GM19238 (cell line): ENCODE measurements at regions not wholly inside any gene's neighbourhood (a gene's known extent, or its start where the extent isn't known, plus 50 kb on each side); places are given as distances from the start of the nearest gene placed in this dataset.
A peak's percentile ranks its signal among the peaks of the same experiment; 100 is the strongest.

ENCODE experiments used
- DNase-seq: peaks from one replicate; pipeline ENCODE4 v3.0.0; 2011; ENCODE audit warnings: low spot score; ENCODE audit not compliant: insufficient read length

DNA sequence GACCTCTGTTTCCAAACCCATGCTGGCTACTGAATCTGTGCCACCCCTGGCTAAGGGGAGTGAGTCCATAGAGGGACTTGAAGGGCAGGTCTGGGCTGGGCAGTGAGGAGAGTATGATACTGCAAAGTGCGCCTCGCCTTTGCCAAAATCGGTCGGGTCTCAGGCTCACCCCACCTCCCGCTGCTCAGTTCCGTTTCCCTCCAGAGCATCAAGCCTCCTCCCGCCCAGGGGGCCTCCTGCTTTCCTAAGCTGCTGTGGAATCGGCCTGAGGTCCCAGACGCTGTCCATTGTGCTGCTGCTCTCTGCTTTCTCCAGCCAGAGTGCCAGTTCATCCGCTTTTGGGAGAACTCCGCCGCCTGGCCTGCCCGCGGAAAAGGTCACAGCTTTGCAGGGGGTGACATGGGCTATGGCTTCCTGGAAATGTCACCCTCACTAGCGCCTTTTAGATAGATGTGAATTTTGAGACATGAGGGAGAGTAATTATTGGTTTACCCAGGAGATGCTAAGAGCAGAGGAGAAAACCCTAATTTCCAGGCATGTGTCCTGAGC lies 1418.4 kb downstream of the UQCRFS1 start:
- DNase-seq = peak; percentile 13

DNA sequence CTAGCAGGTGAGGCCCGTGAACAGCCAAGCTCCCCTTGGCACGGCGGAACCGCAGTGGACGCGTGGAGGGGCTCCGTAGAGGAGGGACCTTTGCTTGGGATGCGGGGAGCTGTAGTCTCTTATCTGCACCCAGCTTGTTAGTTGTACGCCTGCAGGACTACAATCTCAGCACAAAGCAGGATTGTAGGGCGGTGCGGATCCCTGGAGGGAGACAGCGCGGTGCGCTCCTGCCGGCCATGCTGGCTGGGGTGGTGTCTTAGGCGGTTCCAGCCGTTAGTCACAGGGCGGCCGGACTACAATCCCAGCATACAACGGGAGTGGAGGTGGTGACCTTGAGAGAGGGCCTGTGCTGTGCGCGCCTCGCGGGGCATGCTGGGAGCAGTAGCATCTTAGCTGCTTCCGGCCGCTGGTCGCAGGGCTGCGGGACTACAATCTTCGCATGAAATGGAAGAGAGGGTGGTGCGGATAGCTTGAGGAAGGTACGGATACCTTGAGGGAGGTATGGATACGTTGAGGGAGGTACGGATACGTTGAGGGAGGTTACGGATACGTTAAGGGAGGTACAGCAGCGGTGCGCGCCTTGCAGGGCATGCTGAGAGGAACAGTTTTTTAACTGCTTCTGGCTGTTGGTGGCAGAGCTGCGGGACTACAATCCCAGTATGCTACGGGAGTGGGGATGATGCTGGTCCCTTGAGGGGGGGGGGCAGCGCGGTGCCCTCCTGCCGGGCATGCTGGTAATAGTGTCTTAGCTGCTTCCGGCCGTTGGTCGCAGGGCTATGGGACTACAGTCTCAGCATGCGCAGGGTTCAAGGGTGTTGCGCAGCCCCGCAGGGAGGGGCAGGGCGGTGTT lies 1419.1 kb downstream of the UQCRFS1 start:
- peak; percentile 85 for DNase-seq

- peak; percentile 55 for DNase-seq
These were observed 1419.8 kb downstream of the UQCRFS1 start for GRCh38 chr19:27793128-27793643.

GRCh38 chr19:27792576-27793127 lies 1420.3 kb downstream of the UQCRFS1 start:
- no peak for DNase-seq

DNA sequence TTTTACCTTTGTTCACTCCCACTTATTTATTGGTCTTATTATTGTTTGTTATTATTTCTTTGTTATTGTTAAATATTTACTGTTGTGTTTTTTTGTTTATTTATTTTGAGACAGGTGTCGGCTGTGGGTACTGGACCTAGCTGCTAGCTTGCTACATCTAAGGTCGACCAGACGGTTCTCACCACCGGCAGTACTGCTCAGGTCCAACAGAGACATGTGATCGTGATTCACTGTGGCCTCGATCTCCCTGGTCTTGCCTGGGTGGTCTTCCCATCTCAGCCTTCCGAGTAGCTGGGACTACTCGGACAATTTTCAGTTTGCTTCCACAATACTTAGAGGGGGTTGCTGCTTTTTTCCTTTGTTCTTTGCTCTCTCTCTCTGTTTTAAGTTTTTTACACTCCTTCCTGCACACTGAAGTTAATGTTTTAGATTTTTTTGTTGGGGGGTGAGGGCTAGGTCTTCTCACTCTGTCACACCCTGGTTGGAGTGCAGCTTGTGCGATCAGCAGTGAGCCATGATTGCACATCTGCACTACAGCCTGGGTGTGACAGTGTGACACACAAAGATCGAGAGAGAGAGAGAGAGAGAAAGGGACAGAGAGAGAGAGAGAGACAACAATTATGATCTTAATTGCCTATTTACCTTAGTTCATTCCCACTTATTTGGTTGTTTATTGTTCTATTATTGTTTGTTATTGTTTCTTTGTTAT lies 1432.4 kb downstream of the UQCRFS1 start:
- DNase-seq = no peak

DNA sequence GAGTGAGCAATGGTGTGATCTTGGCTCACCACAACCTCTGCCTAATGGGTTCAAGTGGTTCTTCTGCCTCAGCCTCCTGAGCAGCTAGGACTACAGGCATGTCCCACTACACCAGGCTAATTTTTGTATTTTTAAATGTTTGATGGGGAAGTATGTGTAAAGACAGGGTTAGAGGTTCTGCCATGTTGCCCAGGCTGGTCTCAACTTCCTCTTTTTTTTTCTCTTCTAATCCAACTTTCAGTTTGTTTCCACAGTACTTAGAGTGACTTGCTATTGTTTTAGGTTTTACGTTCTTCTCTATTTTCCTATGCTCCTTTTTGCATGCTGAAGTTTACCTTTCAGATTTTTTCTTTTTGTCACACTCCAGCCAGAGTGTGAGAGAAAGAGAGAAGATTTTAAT lies 1433.0 kb downstream of the UQCRFS1 start:
- DNase-seq = no peak

- DNase-seq = no peak
These were observed 1435.2 kb downstream of the UQCRFS1 start for GRCh38 chr19:27777726-27778125.

DNA sequence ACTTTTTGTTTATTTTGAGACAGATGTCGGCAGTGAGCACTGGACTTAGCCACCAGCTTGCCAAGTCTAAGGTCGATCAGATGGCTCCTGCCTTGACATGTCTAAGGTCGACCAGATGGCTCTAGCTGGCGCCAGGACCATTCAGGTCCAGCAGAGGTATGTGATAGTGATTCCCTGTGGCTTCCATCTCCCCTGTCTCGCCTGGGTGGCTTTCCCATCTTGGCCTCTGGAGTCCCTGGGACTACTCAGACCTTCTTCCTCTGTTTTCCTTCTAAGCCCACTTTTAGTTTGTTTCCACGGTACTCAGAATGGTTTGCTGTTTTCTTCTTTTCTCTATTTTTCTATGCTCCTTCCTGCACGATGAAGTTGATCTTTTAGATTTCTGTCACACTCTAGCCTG lies 1435.7 kb downstream of the UQCRFS1 start:
- no peak for DNase-seq

DNA sequence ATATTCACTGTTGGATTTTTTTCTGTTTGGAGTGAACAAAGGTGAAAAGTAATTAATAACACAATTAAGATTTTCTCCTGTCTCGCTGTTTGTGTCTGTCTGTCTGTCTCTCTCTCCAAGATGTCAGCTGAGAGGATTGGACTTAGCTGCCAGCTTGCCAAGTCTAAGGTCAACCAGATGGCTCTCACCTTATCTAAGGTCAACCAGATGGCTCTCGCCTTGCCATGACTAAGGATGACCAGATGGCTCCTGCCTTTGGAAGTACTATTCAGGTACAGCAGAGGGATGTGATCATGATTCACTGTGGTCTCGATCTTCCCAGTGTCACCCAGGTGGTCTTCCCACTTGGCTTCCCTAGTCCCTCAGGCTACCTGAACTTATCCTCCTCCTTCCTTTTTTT lies 1436.4 kb downstream of the UQCRFS1 start:
- DNase-seq = no peak

DNA sequence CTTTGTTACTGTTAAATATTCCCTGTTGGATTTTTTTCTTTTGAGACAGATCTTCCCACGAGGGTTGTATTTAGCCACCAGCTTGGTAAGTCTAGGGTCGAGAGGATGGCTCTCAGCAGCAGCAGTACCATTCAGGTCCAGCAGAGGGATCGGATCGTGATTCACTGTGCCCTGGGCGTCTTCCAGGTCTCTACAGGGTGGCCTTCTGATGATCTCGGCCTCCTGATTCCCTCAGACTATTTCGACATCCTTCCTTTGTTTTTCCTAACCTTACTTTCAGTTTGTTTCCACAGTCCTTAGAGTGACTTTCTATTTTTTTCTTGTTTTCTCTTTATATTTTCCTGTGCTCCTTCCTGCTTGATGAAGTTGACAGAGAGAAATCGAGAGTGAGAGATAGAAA lies 1436.9 kb downstream of the UQCRFS1 start:
- no peak for DNase-seq

- DNase-seq = no peak
These were observed 1437.6 kb downstream of the UQCRFS1 start for GRCh38 chr19:27775395-27775794.

DNA sequence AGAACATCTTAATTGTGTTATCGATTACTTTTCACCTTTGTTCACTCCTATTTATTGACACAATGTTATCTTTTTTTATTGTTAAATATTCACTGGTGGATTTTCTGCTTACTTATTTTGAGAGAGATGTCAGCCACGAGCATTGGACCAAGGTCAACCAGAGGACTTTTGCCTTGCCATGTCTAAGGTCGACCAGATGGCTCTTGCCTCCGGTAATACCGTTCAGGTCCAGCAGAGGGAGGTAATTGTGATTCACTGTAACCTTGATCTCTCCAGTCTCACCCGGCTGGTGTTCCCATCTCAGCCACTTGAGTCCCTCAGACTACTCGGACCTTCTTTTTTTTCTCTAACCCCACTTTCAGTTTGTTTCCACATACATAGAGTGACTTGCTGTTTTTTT lies 1438.1 kb downstream of the UQCRFS1 start:
- no peak for DNase-seq

DNA sequence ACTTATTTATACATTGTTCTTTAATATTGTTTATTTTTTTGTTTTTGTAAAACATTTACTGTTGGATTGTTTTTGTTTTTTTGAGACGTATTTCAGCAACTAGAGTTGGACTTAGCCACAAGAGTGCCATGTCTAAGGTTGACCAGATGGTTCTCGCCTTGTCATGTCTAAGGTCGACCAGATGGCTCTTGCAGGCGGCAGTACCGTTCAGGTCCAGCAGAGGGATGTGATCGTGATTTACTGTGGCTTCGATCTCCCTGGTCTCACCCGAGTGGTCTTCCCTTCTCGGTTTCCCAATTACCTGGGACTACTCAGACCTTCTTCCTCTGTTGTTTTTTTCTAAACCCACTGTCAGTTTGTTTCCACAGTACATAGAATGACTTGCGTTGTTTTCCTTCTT lies 1438.6 kb downstream of the UQCRFS1 start:
- DNase-seq = no peak

DNA sequence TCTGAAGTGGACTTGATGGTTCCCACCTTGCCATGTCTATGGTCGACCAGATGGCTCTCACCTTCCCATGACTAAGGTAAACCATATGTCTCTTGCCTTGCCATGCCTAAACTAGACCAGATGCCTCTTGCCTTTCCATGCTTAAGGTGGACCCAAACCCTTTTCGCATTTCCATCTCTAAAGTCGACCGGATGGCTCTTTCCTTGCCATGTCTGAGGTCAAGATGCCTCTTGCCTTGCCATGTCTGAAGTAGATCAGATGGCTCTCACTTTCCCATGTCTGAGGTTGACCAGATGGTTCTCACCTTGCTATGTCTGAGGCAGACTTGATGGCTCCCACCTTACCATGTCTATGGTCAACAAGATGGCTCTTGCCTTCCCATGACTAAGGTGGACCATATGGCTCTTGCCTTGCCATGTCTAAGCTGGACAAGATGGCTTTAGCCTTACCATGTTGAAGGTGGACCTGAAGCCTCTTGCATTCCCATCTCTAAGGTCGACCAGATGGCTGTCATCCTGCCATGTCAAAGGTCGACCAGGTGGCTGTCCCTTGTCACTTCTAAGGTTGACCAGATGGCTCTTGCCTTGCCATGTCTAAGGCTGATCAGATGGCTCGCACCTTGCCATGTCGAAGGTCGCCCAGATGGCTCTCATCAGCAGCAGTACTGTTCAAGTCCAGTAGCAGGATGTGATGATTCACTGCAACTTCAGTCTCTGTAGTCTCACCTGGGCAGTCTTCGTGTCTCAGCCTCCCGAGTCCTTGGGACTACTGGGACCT lies 1439.4 kb downstream of the UQCRFS1 start:
- no peak for DNase-seq

DNA sequence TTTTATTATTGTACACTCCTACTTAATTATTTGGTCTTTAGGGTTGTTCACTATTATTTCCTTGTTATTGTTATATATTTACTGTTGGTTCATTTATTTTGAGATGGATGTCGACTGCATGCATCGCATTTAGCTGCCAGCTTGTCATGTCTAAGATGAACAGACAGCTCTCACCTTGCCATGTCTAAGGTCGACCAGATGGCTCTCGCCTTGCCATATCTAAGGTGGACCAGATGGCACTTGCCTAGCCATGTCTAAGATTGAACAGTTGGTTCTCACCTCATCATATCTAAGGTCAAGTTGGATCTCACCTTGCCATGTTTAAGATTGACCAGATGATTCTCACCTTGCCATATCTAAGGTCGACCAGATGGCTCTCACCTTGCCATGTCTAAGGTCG lies 1440.9 kb downstream of the UQCRFS1 start:
- DNase-seq = no peak

- DNase-seq = no peak
These were observed 1442.9 kb downstream of the UQCRFS1 start for GRCh38 chr19:27770095-27770494.

GRCh38 chr19:27767234-27767633 lies 1445.7 kb downstream of the UQCRFS1 start:
- no peak for DNase-seq

DNA sequence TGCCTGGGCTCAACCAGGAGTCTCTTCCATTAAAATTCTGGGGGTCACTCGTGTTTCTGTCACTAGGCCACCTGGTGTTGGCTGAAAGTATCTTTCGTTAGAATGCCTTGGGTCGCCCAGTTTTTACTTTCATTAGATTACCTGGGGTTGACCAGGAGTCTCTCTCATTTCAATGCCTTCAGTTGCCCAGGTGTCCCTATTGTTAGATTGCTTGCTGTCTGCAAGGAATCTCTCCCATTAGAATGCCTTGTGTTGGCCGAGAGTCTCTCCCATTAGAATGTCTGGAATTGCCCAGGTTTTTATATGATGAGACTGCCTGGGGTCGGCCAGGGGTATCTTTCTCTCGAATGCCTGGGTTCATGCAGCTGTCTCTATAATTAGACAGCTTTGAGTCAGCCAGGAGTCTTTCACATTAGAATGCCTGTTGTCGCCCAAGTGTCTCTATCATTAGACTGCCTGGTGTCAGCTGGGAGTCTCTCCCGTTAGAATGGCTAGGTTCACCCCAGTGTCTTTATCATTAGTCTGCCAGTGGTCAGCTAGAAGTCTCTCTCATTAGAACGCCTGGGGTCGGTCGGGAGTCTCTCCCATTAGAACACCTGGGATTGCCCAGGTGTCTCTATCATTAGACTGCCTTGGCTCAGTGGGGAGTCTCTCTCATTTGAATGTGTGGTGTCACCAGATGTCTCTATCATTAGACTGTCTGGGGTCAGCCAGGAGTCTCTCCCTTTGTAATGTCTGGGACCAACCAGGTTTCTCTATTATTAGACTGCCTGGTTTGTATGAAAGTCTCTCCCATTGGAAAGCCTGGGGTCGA lies 1446.8 kb downstream of the UQCRFS1 start:
- no peak for DNase-seq

- no peak for DNase-seq
These were observed 1447.6 kb downstream of the UQCRFS1 start for GRCh38 chr19:27765397-27765796.

DNA sequence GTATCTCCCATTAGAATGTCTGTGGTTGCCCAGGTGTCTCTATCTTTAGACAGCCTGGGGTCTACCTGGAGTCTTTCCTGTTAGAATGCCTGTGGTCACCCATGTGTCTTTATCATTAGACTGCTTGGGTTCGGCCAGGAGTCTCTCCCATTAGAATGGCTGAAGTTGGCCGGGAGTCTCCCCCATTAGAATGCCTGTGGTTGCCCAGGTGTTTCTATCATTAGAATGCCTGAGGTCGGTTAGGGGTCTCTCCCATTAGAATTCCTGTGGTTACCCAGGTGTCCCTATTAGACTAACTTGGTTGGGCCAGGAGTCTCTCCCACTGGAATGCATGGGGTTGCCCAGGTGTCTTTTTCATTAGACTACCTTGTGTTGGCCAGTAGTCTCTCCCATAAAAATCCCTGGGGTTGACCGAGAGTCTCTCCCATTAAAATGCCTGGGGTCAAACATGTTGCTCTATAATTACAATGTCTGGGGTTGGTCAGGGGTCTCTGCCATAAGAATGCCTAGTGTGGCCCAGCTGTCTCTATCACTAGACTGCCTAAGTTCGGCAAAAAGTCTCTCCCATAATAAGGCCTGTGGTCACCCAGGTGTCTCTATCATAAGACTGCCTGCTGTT lies 1448.7 kb downstream of the UQCRFS1 start:
- no peak for DNase-seq
